ENCODE measurements at regions not wholly inside any gene's neighbourhood (a gene's known extent, or its start where the extent isn't known, plus 50 kb on each side); places are given as distances from the start of the nearest gene placed in this dataset.

DNA sequence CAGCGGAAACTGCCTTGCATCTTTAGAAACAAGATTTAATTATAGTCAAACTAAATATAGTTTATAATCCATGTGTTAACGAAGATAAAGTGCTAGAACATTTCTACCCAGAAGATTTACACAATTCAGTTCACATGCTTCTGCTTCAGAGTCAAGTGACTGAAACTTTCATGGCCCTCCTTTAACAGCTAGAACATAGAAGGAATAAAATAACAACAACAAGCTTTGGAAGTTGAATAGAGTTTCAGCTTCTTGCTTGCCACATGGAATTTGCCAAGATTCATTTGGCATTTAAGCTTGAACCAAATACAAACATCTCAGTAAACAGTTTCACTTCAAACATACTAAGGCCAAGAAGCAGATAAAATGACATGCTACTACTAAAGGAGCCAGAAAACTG lies 676.3 kb upstream of the ANO3 start:
- TF ChIP-seq, protein P1, sequence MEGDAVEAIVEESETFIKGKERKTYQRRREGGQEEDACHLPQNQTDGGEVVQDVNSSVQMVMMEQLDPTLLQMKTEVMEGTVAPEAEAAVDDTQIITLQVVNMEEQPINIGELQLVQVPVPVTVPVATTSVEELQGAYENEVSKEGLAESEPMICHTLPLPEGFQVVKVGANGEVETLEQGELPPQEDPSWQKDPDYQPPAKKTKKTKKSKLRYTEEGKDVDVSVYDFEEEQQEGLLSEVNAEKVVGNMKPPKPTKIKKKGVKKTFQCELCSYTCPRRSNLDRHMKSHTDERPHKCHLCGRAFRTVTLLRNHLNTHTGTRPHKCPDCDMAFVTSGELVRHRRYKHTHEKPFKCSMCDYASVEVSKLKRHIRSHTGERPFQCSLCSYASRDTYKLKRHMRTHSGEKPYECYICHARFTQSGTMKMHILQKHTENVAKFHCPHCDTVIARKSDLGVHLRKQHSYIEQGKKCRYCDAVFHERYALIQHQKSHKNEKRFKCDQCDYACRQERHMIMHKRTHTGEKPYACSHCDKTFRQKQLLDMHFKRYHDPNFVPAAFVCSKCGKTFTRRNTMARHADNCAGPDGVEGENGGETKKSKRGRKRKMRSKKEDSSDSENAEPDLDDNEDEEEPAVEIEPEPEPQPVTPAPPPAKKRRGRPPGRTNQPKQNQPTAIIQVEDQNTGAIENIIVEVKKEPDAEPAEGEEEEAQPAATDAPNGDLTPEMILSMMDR (IDR thresholded peaks at IDR 0.05; ENCODE audit: insufficient read depth, low read depth, low read length, missing control alignments), result no peak
- H3K4me3 ChIP-seq (ENCODE audit: low read depth, low read length), result no peak overlapping the region
- DNase-seq (ENCODE audit: low read depth), result no peak

DNA sequence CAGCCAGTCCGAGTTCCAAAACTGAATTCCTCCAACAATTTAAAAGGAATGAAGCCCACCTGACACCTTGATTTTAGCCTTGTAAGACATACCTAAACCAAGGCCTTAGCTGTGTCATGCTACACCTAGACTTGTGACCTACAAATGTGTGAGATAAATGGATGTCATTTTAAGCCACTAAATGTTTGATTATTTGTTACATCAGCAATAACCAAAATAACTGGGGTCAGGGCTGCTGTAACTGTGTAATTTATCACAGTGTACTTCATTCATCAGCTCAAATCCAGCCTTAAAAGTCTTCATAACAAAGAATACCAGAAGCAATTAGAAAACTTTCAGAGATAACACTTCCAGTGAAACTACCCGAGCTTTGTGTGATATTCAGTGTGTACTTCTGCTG lies 673.0 kb upstream of the ANO3 start:
- no peak for DNase-seq (ENCODE audit: low read depth)
- no peak overlapping the region for H3K4me3 ChIP-seq (ENCODE audit: low read depth, low read length)
- TF ChIP-seq, protein P1 (IDR thresholded peaks at IDR 0.05; ENCODE audit: insufficient read depth, low read depth, low read length, missing control alignments), result no peak

DNA sequence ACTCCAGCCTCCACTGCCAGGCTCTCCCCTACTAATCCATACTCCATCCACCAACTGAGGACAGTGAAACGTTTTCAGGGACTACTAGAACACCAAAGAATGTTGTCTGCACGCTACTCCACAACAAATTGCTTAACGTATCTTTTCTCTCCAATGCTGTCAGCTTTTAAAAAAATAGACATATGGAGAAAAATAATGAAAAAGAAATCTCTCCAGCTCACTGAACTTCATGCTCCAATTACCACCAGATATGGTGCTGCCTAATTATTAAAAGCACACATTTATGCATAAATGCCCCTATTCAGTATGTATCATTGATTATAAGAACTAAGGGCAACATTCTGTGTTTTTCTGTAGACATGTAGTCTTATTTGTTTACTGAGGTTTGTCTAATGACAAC lies 672.2 kb upstream of the ANO3 start:
- no peak overlapping the region for H3K4me3 ChIP-seq (ENCODE audit: low read depth, low read length)
- TF ChIP-seq, protein P1 (IDR thresholded peaks at IDR 0.05; ENCODE audit: insufficient read depth, low read depth, low read length, missing control alignments), result no peak
- DNase-seq (ENCODE audit: low read depth), result no peak

DNA sequence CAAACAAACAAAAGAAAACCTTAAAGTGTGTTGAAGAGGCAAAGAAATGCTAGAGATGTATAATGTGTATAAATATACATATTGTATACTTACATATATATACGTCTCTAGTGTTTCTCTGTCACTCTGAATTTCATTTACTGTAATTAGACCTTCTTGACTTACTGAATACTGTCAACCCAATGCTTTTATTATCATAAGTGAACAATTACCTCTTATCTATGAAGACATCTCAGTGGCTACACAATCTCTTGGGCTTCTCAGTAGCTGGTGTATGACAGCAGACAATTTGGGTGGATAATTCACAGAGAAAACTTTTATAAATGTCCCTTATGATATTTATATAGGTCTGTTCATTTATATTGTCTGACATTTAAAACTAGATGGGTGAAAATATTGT lies 664.1 kb upstream of the ANO3 start:
- DNase-seq (ENCODE audit: low read depth), result no peak
- H3K4me3 ChIP-seq (ENCODE audit: low read depth, low read length), result no peak overlapping the region
- TF ChIP-seq, protein P1 (IDR thresholded peaks at IDR 0.05; ENCODE audit: insufficient read depth, low read depth, low read length, missing control alignments), result no peak

DNA sequence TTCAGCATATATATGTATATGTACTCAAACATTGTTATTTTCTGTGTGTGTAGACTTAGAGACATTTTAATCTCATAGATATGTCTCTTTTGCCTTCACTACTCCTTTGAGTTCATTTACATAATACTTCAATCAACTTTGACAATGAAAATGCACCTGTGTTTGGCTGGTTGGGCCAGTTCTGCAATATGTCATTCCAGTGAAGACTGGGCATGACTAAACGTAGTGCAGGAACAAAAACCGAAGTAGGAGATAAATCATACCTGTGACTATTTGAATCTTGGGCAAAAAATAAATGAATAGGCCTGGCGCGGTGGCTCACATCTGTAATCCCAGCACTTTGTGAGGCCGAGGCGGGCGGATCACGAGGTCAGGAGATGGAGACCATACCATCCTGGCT lies 640.0 kb upstream of the ANO3 start:
- H3K4me3 ChIP-seq (ENCODE audit: low read depth, low read length), result no peak overlapping the region
- TF ChIP-seq, protein P1 (IDR thresholded peaks at IDR 0.05; ENCODE audit: insufficient read depth, low read depth, low read length, missing control alignments), result no peak
- DNase-seq (ENCODE audit: low read depth), result no peak

DNA sequence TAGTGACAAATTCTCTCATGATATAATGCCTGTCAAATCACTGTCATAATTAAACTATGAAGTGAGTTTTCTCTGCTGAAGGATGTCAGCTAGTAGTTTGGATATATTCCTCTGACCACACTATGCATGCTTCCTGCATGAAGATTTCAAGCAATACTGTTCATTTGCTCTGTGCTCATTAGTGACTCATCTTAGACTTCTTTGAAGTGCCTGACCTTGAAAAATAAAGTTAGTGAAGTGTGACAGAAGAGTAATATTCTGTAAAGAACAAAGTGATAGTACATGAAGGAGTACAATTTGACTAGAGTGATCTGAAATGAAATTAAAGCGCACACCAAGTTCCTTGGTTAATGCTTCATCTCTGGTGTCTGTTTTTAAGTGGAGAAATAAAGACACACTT lies 629.5 kb upstream of the ANO3 start:
- TF ChIP-seq, protein P1 (IDR thresholded peaks at IDR 0.05; ENCODE audit: insufficient read depth, low read depth, low read length, missing control alignments), result no peak
- no peak for DNase-seq (ENCODE audit: low read depth)
- H3K4me3 ChIP-seq (ENCODE audit: low read depth, low read length), result no peak overlapping the region

DNA sequence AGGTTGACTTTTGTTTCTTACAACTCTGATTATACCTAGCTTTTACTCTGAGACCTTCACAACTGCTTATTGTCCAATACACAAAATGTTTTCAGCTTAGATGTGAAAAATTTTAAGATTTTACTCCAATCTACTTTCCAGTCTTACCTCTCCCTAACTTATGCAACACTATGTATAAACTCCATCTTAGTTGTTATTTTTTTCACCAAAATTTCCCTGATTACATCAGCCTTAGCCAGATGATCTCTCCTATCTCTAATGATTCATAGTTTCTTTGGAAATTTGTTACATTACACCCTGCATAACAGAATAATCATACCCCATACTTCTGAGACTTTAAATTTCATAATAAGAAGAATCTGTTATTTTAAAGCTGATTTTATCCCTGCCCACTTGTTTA lies 621.0 kb upstream of the ANO3 start:
- H3K4me3 ChIP-seq (ENCODE audit: low read depth, low read length), result no peak overlapping the region
- TF ChIP-seq, protein P1 (IDR thresholded peaks at IDR 0.05; ENCODE audit: insufficient read depth, low read depth, low read length, missing control alignments), result no peak
- no peak for DNase-seq (ENCODE audit: low read depth)

Measured in GM12865 (cell line).